GM06990 (cell line): ENCODE measurements at regions not wholly inside any gene's neighbourhood (a gene's known extent, or its start where the extent isn't known, plus 50 kb on each side); places are given as distances from the start of the nearest gene placed in this dataset.

Experiments
- DNase-seq: peaks from one replicate; pipeline ENCODE4 v3.0.0-alpha.2; 2011; ENCODE audit not compliant: insufficient read length; ENCODE audit errors: extremely low read depth
- H3K27me3 ChIP-seq: replicated peaks from 2 replicates; pipeline ENCODE4 v1.6.0; 2011; ENCODE audit warnings: low read length; ENCODE audit not compliant: control insufficient read depth, insufficient read depth
- H3K36me3 ChIP-seq: 2 replicates; pipeline ENCODE4 v1.5.1; 2011; ENCODE audit warnings: low read length; ENCODE audit not compliant: control insufficient read depth, insufficient read depth
- H3K4me3 ChIP-seq: replicated peaks from 2 replicates; pipeline ENCODE4 v1.5.1; 2011; ENCODE audit warnings: low read depth, mild to moderate bottlenecking, control low read depth, low read length
- CTCF ChIP-seq: IDR thresholded peaks from 2 replicates; pipeline ENCODE4 v1.5.1; 2011; ENCODE audit warnings: low read length, control low read depth, mild to moderate bottlenecking, inconsistent platforms; ENCODE audit not compliant: insufficient read depth, poor library complexity, severe bottlenecking

- H3K27me3 ChIP-seq, result no peaks in the 10 kb centered on the region
- H3K4me3 ChIP-seq, result no peak overlapping the region
- TF ChIP-seq CTCF, result no peak
- H3K36me3 ChIP-seq, result no peaks in the 10 kb centered on the region
- no peak for DNase-seq
Measured at GRCh38 chr13:97743938-97744337, 209.5 kb upstream of the IPO5 start.

- DNase-seq, result no peak
- H3K4me3 ChIP-seq, result no peak overlapping the region
- H3K36me3 ChIP-seq, result no peaks in the 10 kb centered on the region
- H3K27me3 ChIP-seq, result no peaks in the 10 kb centered on the region
- TF ChIP-seq CTCF, result no peak
Measured at GRCh38 chr13:97746649-97747048, 206.8 kb upstream of the IPO5 start.

- TF ChIP-seq CTCF, result peak; percentile 30
- H3K36me3 ChIP-seq, result no peaks in the 10 kb centered on the region
- no peak overlapping the region for H3K4me3 ChIP-seq
- no peaks in the 10 kb centered on the region for H3K27me3 ChIP-seq
- no peak for DNase-seq
Measured at GRCh38 chr13:97749174-97749573, 204.3 kb upstream of the IPO5 start.

- Histone ChIP-seq H3K36me3 (no peaks in the 10 kb centered on the region), H3K4me3 (no peak overlapping the region), H3K27me3 (no peaks in the 10 kb centered on the region)
- no peak for TF ChIP-seq CTCF
- no peak for DNase-seq
Measured at GRCh38 chr13:97751477-97751876, 202.0 kb upstream of the IPO5 start.

- no peak for TF ChIP-seq CTCF
- H3K4me3 ChIP-seq, result no peak overlapping the region
- DNase-seq, result no peak
Measured at GRCh38 chr13:97752961-97753668, 200.4 kb upstream of the IPO5 start.

More at GRCh38 chr13:97752961-97753668, 200.4 kb upstream of the IPO5 start:
- H3K36me3 ChIP-seq, result no peaks in the 10 kb centered on the region
- no peaks in the 10 kb centered on the region for H3K27me3 ChIP-seq
